IMR-90 (cell line): ENCODE measurements at regions not wholly inside any gene's neighbourhood (a gene's known extent, or its start where the extent isn't known, plus 50 kb on each side); places are given as distances from the start of the nearest gene placed in this dataset.

Source experiments
- ATAC-seq: fragments of 200-7000 bp; cut with Tn5 transposase; 2 replicates; pipeline ENCODE4 v1.9.1; 2020; ENCODE audit warnings: low read depth, mild to moderate bottlenecking, moderate library complexity
- BruUV-seq: library from RNA; stranded (reverse); fragments of 400-500 nt; replicated peaks from 2 replicates; lab custom pipeline; 2021; lab: Mats Ljungman, UMichigan
- CTCF ChIA-PET: fragments of 300-600 bp; formaldehyde crosslinking; extraction: SDS; loops from one replicate; lab custom pipeline; 2021; ENCODE audit warnings: antibody characterized with exemption; lab: Yijun Ruan, JAX
- POLR2A ChIA-PET: fragments of 300-600 bp; sonication (Branson Sonifier 250); formaldehyde crosslinking; loops from one replicate; lab custom pipeline; 2022; ENCODE audit warnings: antibody characterized with exemption; ENCODE audit not compliant: unreplicated experiment; lab: Charles Lee
- DNase-seq: peaks from one replicate; pipeline ENCODE4 v3.0.0; 2013
- H2AFZ ChIP-seq: replicated peaks from 2 replicates; pipeline ENCODE3; 2013; ENCODE audit warnings: low read length, mild to moderate bottlenecking; ENCODE audit not compliant: poor library complexity
- H2AK5ac ChIP-seq: 2 replicates; pipeline ENCODE4 v1.6.1; 2013; ENCODE audit warnings: low read depth, low read length, inconsistent platforms
- H2AK9ac ChIP-seq: replicated peaks from 2 replicates; pipeline ENCODE3; 2013; ENCODE audit warnings: mild to moderate bottlenecking, low read depth, low read length, moderate library complexity; ENCODE audit not compliant: poor library complexity
- H2BK120ac ChIP-seq: 2 replicates; pipeline ENCODE4 v1.6.1; 2013; ENCODE audit warnings: low read depth, low read length, inconsistent platforms
- H2BK15ac ChIP-seq: 3 replicates; pipeline ENCODE4 v1.6.1; 2013; ENCODE audit warnings: low read depth, low read length, inconsistent platforms
- H2BK20ac ChIP-seq: 2 replicates; pipeline ENCODE4 v1.6.1; 2013; ENCODE audit warnings: low read depth, mild to moderate bottlenecking, inconsistent platforms, low read length, moderate library complexity
- H2BK5ac ChIP-seq: 2 replicates; pipeline ENCODE4 v1.6.1; 2013; ENCODE audit warnings: mild to moderate bottlenecking, low read depth, low read length, inconsistent platforms; ENCODE audit not compliant: poor library complexity, severe bottlenecking
- H3K14ac ChIP-seq: replicated peaks from 2 replicates; pipeline ENCODE4 v1.6.1; 2013; ENCODE audit warnings: low read depth, low read length, inconsistent platforms
- H3K18ac ChIP-seq: 2 replicates; pipeline ENCODE4 v1.6.1; 2013; ENCODE audit warnings: low read depth, low read length, control low read depth
- H3K23ac ChIP-seq: 2 replicates; pipeline ENCODE4 v1.6.1; 2013; ENCODE audit warnings: low read depth, low read length, inconsistent platforms
- H3K27ac ChIP-seq: 2 replicates; pipeline ENCODE4 v1.5.1; 2013; ENCODE audit warnings: mild to moderate bottlenecking, control low read depth, low read length; ENCODE audit not compliant: insufficient read depth
- H3K27me3 ChIP-seq: 2 replicates; pipeline ENCODE4 v1.6.1; 2013; ENCODE audit warnings: low read length; ENCODE audit not compliant: control insufficient read depth, insufficient read depth
- H3K36me3 ChIP-seq: 2 replicates; pipeline ENCODE4 v1.6.1; 2013; ENCODE audit warnings: low read length, mixed read lengths; ENCODE audit not compliant: control insufficient read depth, insufficient read depth
- H3K4ac ChIP-seq: 2 replicates; pipeline ENCODE4 v1.6.1; 2013; ENCODE audit warnings: low read depth, low read length, inconsistent platforms
- H3K4me1 ChIP-seq: 2 replicates; pipeline ENCODE4 v1.6.1; 2013; ENCODE audit warnings: low read length, mixed read lengths; ENCODE audit not compliant: control insufficient read depth, insufficient read depth
- H3K4me2 ChIP-seq: 2 replicates; pipeline ENCODE4 v1.6.1; 2013; ENCODE audit warnings: low read depth, mild to moderate bottlenecking, control low read depth, low read length, moderate library complexity
- H3K4me3 ChIP-seq: 2 replicates; pipeline ENCODE4 v1.5.1; 2013; ENCODE audit warnings: low read depth, mild to moderate bottlenecking, control low read depth, low read length, moderate library complexity; ENCODE audit not compliant: insufficient read depth
- H3K56ac ChIP-seq: 2 replicates; pipeline ENCODE4 v1.6.1; 2013; ENCODE audit warnings: low read length, inconsistent platforms; ENCODE audit not compliant: insufficient read depth; ENCODE audit errors: extremely low read depth
- H3K79me1 ChIP-seq, 2 experiments: 2 replicates each; pipeline ENCODE4 v1.6.1; 2013; ENCODE audit warnings: low read length in 2 of 2, inconsistent platforms in 1 of 2, low read depth in 1 of 2
- H3K9ac ChIP-seq: 2 replicates; pipeline ENCODE4 v1.6.1; 2013; ENCODE audit warnings: low read depth, low read length, control low read depth
- H3K9me1 ChIP-seq: 2 replicates; pipeline ENCODE4 v1.6.1; 2013; ENCODE audit warnings: low read length, inconsistent platforms; ENCODE audit not compliant: insufficient read depth
- H3K9me3 ChIP-seq: 2 replicates; pipeline ENCODE4 v1.6.1; 2013; ENCODE audit warnings: low read length; ENCODE audit not compliant: control insufficient read depth, insufficient read depth
- H4K20me1 ChIP-seq: 2 replicates; pipeline ENCODE4 v1.6.1; 2013; ENCODE audit warnings: low read length, inconsistent platforms; ENCODE audit not compliant: insufficient read depth
- H4K5ac ChIP-seq: 2 replicates; pipeline ENCODE4 v1.6.1; 2013; ENCODE audit warnings: mild to moderate bottlenecking, low read depth, low read length, control low read depth
- H4K8ac ChIP-seq, 2 experiments: 2 replicates each; pipeline ENCODE4 v1.6.1; 2013; ENCODE audit warnings: low read depth in 2 of 2, low read length in 2 of 2, control low read depth in 1 of 2, inconsistent platforms in 1 of 2
- H4K91ac ChIP-seq: 2 replicates; pipeline ENCODE4 v1.6.1; 2013; ENCODE audit warnings: low read depth, low read length, inconsistent platforms; ENCODE audit not compliant: insufficient read depth
- WGBS, 2 experiments: methylation state at CpG; one replicate each; pipeline versions ENCODE4 v1.1.5 to v1.1.7; 2013; ENCODE audit warnings: missing lambda C conversion rate in 2 of 2; ENCODE audit not compliant: insufficient read length in 1 of 2; ENCODE audit errors: extremely low coverage in 2 of 2; 5-methylcytosine and 5-hydroxymethylcytosine counted together
- dilution Hi-C: fragments of 300-500 bp; cut with HindIII; formaldehyde crosslinking; loops from one replicate; pipeline ENCODE4 v1.14.3; 2018; ENCODE audit warnings: low sequenced_read_pairs; ENCODE audit not compliant: unreplicated experiment
- in situ Hi-C: fragments of 300-500 bp; cut with MboI; formaldehyde crosslinking; loops from 3 replicates; pipeline ENCODE4 v1.14.3; 2019; ENCODE audit warnings: low sequenced_read_pairs, inconsistent platforms, mixed read lengths
- intact Hi-C: fragments of 100-400 bp; cut with micrococcal nuclease; formaldehyde crosslinking; loops from 2 replicates; pipeline ENCODE4 v1.10.0; 2022
- TF ChIP-seq, protein P1 (sequence below): fragments of 150-350 bp; IDR thresholded peaks from 2 replicates; pipeline ENCODE4 v1.6.1; 2017; ENCODE audit warnings: mild to moderate bottlenecking, antibody characterized with exemption, low read length, low read depth

DNA sequence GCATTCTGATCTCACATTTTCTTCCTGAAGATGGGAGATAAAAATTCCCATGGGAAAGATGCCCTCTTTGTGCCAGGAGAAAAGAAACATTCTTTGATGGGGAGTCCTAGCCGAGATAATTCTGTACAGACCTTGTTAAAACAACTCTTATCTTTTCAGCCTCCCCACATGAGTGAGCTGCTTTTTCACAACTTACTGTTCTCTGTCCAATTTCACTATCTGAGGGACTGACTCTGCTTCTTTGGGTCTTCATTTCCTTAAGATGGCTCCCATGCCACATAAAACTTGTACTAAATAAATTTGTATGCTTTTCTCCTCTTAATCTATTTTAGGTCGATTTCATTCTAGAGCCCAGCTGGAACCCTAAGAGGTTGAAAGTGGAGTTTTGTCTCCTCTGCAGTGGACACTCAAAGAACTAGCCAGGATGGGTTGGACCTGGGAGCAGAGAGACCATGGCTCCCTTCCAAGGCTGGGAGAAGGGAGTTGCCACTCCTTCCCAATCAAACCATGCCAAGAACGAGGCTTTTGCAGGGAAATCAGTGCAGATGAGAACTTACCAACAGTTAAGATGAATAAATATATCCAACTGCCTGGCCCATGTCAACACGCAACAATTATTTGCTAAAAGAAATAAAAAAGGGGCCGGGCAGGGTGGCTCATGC, 285.8 kb upstream of the SULF2 start:
- no peaks in the 10 kb centered on the region for H3K36me3 ChIP-seq
- no peaks in the 10 kb centered on the region; the same call in 1 of the 2 replicates for H3K4me1 ChIP-seq
- in situ Hi-C loops (no loop called here), intact Hi-C loops (no loop called here), dilution Hi-C loops (no loop called here)
- no peak overlapping the region for H4K91ac ChIP-seq
- H3K23ac ChIP-seq: no peak overlapping the region
- no peak overlapping the region for H4K8ac ChIP-seq
- no peak overlapping the region for H3K9ac ChIP-seq
- no peak overlapping the region for H2AK9ac ChIP-seq
- no TSS peak for BruUV-seq
- no peak overlapping the region for H3K18ac ChIP-seq
- H3K56ac ChIP-seq: no peak overlapping the region
- H3K27ac ChIP-seq: no peak overlapping the region
- H2BK5ac ChIP-seq: no peak overlapping the region
- H3K4me2 ChIP-seq: no peak overlapping the region
- H2AK5ac ChIP-seq: no peak overlapping the region
- peaks cover 7% of the 10 kb centered on the region; the same call in 1 of the 2 replicates for H3K9me3 ChIP-seq
- no peak overlapping the region for H4K5ac ChIP-seq
- no peak overlapping the region for H3K4ac ChIP-seq
- no peaks in the 10 kb centered on the region for H3K9me1 ChIP-seq
- ChIA-PET CTCF (no interaction called here), POLR2A (no interaction called here)
- H2BK15ac ChIP-seq: no peak overlapping the region
- H4K20me1 ChIP-seq: no peaks in the 10 kb centered on the region
- TF ChIP-seq, protein P1, sequence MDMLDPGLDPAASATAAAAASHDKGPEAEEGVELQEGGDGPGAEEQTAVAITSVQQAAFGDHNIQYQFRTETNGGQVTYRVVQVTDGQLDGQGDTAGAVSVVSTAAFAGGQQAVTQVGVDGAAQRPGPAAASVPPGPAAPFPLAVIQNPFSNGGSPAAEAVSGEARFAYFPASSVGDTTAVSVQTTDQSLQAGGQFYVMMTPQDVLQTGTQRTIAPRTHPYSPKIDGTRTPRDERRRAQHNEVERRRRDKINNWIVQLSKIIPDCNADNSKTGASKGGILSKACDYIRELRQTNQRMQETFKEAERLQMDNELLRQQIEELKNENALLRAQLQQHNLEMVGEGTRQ: no peak
- H3K79me1 ChIP-seq: no peaks in the 10 kb centered on the region
- no peak overlapping the region for H2BK20ac ChIP-seq
- H2AFZ ChIP-seq: no peak overlapping the region
- H3K14ac ChIP-seq: no peak overlapping the region
- ATAC-seq (no peak), DNase-seq (no peak)
- no peak overlapping the region for H2BK120ac ChIP-seq
- H3K27me3 ChIP-seq: no peaks in the 10 kb centered on the region
- H3K4me3 ChIP-seq: no peak overlapping the region
- no CpG with 5 or more reads among the region's 5 CpGs for WGBS, 2 experiments
